Transverse colon (tissue), 4 donors: ENCODE measurements at regions not wholly inside any gene's neighbourhood (a gene's known extent, or its start where the extent isn't known, plus 50 kb on each side); places are given as distances from the start of the nearest gene placed in this dataset.
A peak's percentile ranks its signal among the peaks of the same experiment; 100 is the strongest.

Experiments
- DNase-seq: peaks from one replicate; pipeline ENCODE4 v3.0.0-alpha.2; 2019
- H3K27ac ChIP-seq, 4 donors: fragments of 200-600 bp; sonication (generic); 2 replicates each; pipeline ENCODE4 v1.5.1; 2016 to 2018; ENCODE audit warnings: inconsistent platforms in 4 of 4
- H3K27me3 ChIP-seq: fragments of 200-600 bp; sonication (generic); 2 replicates; pipeline ENCODE4 v1.5.1; 2017; ENCODE audit warnings: inconsistent platforms
- H3K36me3 ChIP-seq, 4 donors: fragments of 200-600 bp; sonication (generic); 2 replicates each; pipeline ENCODE4 v1.5.1; 2017 to 2019; ENCODE audit warnings: inconsistent platforms in 4 of 4
- H3K4me1 ChIP-seq, 4 donors: fragments of 200-600 bp; sonication (generic); 2 replicates each; pipeline ENCODE4 v1.5.1; 2017 to 2020; ENCODE audit warnings: inconsistent platforms in 4 of 4
- H3K4me3 ChIP-seq, 4 donors: fragments of 200-600 bp; sonication (generic); 1 replicate in 1 of 4; 2 replicates in 3 of 4; pipeline versions ENCODE4 v1.5.1 to v1.6.1; 2017 to 2019; ENCODE audit warnings: inconsistent platforms in 4 of 4
- H3K9me3 ChIP-seq, 2 donors: fragments of 200-600 bp; sonication (generic); 2 replicates each; pipeline ENCODE4 v1.5.1; 2017 to 2019; ENCODE audit warnings: inconsistent platforms in 2 of 2
- CTCF ChIP-seq, 5 experiments: fragments of 200-600 bp in 3 of 5; fragments of 450-650 bp in 2 of 5; sonication (generic) in 3 of 5; IDR thresholded peaks; 1 replicate in 2 of 5; 2 replicates in 3 of 5; pipeline ENCODE4 v1.5.1; 2016 to 2017; ENCODE audit warnings: antibody characterized with exemption in 5 of 5, inconsistent platforms in 3 of 5, mild to moderate bottlenecking in 2 of 5, moderate library complexity in 1 of 5
- EP300 ChIP-seq: sonication (generic); formaldehyde crosslinking; IDR thresholded peaks from one replicate; pipeline ENCODE4 v1.6.1; 2017; ENCODE audit warnings: antibody characterized with exemption, low read depth
- POLR2A ChIP-seq: fragments of 450-650 bp; IDR thresholded peaks from one replicate; pipeline ENCODE4 v1.6.1; 2016; ENCODE audit warnings: antibody characterized with exemption, mild to moderate bottlenecking, moderate library complexity
- POLR2AphosphoS5 ChIP-seq, 3 donors: sonication (generic); formaldehyde crosslinking; IDR thresholded peaks; one replicate each; pipeline ENCODE4 v1.6.1; 2016; ENCODE audit warnings: antibody characterized with exemption in 3 of 3
- WGBS, 2 donors: methylation state at CpG; one replicate each; pipeline ENCODE4 v1.1.5; 2018; ENCODE audit warnings: low coverage in 1 of 2; 5-methylcytosine and 5-hydroxymethylcytosine counted together
- in situ Hi-C, 4 donors: fragments of 200-750 bp; cut with MboI; loops; one replicate each; pipeline versions ENCODE4 v1.15.0 to v1.15.1; 2017; ENCODE audit warnings: low sequenced_read_pairs in 3 of 4, low pct_ligation_motif_present in 1 of 4, low pct_unique_long_range_greater_than_20kb in 1 of 4
- intact Hi-C: fragments of 100-400 bp; cut with DNase I; formaldehyde crosslinking; loops from one replicate; pipeline ENCODE4 v1.15.1; 2023; ENCODE audit warnings: low total_unique reads

- intact Hi-C loops, result loop anchor here (5.0 kb wide), 1 partner anchor 545 kb away; no protein-coding TSS in a partner anchor
- H3K4me3 ChIP-seq, result no peak overlapping the region
- no peak overlapping the region for H3K27ac ChIP-seq
- no peaks in the 10 kb centered on the region for H3K36me3 ChIP-seq
- 47 to 59% methylated on average over 3 to 12 of the region's 12 CpGs for whole genome bisulfite sequencing, 2 donors
- in situ Hi-C loops, result loop anchor here in 3 of 4 donors (10.0 to 25.0 kb wide), 3 partner anchors 472 to 542 kb away; partner anchors contain the start of gene ADRA1B (in 1 of the 3)
- no peaks in the 10 kb centered on the region for H3K4me1 ChIP-seq
- no peaks in the 10 kb centered on the region for H3K27me3 ChIP-seq
- TF ChIP-seq POLR2A, result no peak
- peak in 1 of 3 donors; percentile 16 for TF ChIP-seq POLR2AphosphoS5 (IDR thresholded peaks at IDR 0.05)
- no peaks in the 10 kb centered on the region for H3K9me3 ChIP-seq
- no peak for DNase-seq
Observed at GRCh38 chr5:159442206-159442850, 112.0 kb upstream of the IL12B start.

GRCh38 chr5:159444441-159445082 is 114.3 kb upstream of the IL12B start:
- Histone ChIP-seq H3K4me1 (no peaks in the 10 kb centered on the region), H3K9me3 (no peaks in the 10 kb centered on the region), H3K27ac (no peak overlapping the region), H3K4me3 (no peak overlapping the region), H3K27me3 (no peaks in the 10 kb centered on the region), H3K36me3 (no peaks in the 10 kb centered on the region)
- no peak for TF ChIP-seq POLR2AphosphoS5 (IDR thresholded peaks at IDR 0.05)
- TF ChIP-seq EP300, result no peak
- peak in 2 of 5 experiments; percentile 29 to 32 for TF ChIP-seq CTCF (IDR thresholded peaks at IDR 0.05)
- 53 to 57% methylated on average over 6 of the region's 6 CpGs for WGBS, 2 donors
- in situ Hi-C loops (loop anchor here in 3 of 4 donors (10.0 to 25.0 kb wide), 3 partner anchors 470 to 540 kb away; partner anchors contain the start of gene ADRA1B (in 1 of the 3)), intact Hi-C loops (loop anchor here (5.0 kb wide), 1 partner anchor 543 kb away; no protein-coding TSS in a partner anchor)
- no peak for DNase-seq

- Histone ChIP-seq H3K27me3 (no peaks in the 10 kb centered on the region), H3K27ac (no peak overlapping the region), H3K36me3 (no peaks in the 10 kb centered on the region), H3K4me1 (no peaks in the 10 kb centered on the region), H3K9me3 (no peaks in the 10 kb centered on the region), H3K4me3 (no peak overlapping the region)
- in situ Hi-C loops (loop anchor here in 3 of 4 donors (10.0 to 25.0 kb wide), 3 partner anchors 468 to 538 kb away; partner anchors contain the start of gene ADRA1B (in 1 of the 3)), intact Hi-C loops (no loop called here)
- TF ChIP-seq POLR2A (no peak), EP300 (no peak), CTCF (IDR thresholded peaks at IDR 0.05) (no peak), POLR2AphosphoS5 (IDR thresholded peaks at IDR 0.05) (no peak)
- no peak for DNase-seq
- 92 to 100% methylated on average over 1 of the region's 1 CpG for WGBS, 2 donors
Observed at GRCh38 chr5:159447116-159447515, 116.8 kb upstream of the IL12B start.

GRCh38 chr5:159448841-159449407 is 118.6 kb upstream of the IL12B start:
- Histone ChIP-seq H3K9me3 (no peaks in the 10 kb centered on the region), H3K4me1 (no peaks in the 10 kb centered on the region), H3K27me3 (no peaks in the 10 kb centered on the region), H3K4me3 (no peak overlapping the region), H3K36me3 (no peaks in the 10 kb centered on the region), H3K27ac (no peak overlapping the region)
- in situ Hi-C loops (loop anchor here in 3 of 4 donors (10.0 to 25.0 kb wide), 3 partner anchors 466 to 536 kb away; partner anchors contain the start of gene ADRA1B (in 1 of the 3)), intact Hi-C loops (no loop called here)
- 64% methylated on average over 5 of the region's 5 CpGs; no CpG with 5 or more reads in 1 of the 2 donors for WGBS, 2 donors
- TF ChIP-seq EP300 (no peak), CTCF (IDR thresholded peaks at IDR 0.05) (no peak), POLR2AphosphoS5 (IDR thresholded peaks at IDR 0.05) (no peak), POLR2A (no peak)
- DNase-seq, result no peak
